GM18519 (cell line): ENCODE measurements at regions not wholly inside any gene's neighbourhood (a gene's known extent, or its start where the extent isn't known, plus 50 kb on each side); places are given as distances from the start of the nearest gene placed in this dataset.

ENCODE experiments used
- ATAC-seq: cut with Tn5 transposase; IDR thresholded peaks from one replicate; pipeline ENCODE4 v1.9.1; 2021; ENCODE audit warnings: mild to moderate bottlenecking, moderate library complexity; ENCODE audit not compliant: unreplicated experiment, low FRiP score

- peak; percentile 70 for ATAC-seq
Measured at GRCh38 chr12:66066137-66066928, 64.2 kb downstream of the LLPH start.

GRCh38 chr12:66065641-66066136 is 64.9 kb downstream of the LLPH start:
- no peak for ATAC-seq

GRCh38 chr12:66065150-66065549 is 65.4 kb downstream of the LLPH start:
- no peak for ATAC-seq

- ATAC-seq, result no peak
Measured at GRCh38 chr12:66063916-66064315, 66.6 kb downstream of the LLPH start.

GRCh38 chr12:66062290-66062625 is 68.3 kb downstream of the LLPH start:
- ATAC-seq, result no peak

GRCh38 chr12:66061557-66062289 is 68.8 kb downstream of the LLPH start:
- no peak for ATAC-seq

- ATAC-seq, result no peak
Measured at GRCh38 chr12:66061076-66061475, 69.5 kb downstream of the LLPH start.

GRCh38 chr12:66060163-66060907 is 70.2 kb downstream of the LLPH start:
- ATAC-seq, result no peak

GRCh38 chr12:66059666-66060065 is 70.9 kb downstream of the LLPH start:
- ATAC-seq, result no peak

GRCh38 chr12:66058554-66058953 is 72.0 kb downstream of the LLPH start:
- no peak for ATAC-seq

GRCh38 chr12:66055837-66056319 is 74.7 kb downstream of the LLPH start:
- ATAC-seq, result peak; percentile 51

- ATAC-seq, result peak; percentile 39
Measured at GRCh38 chr12:66052988-66053615, 77.4 kb downstream of the LLPH start.

- ATAC-seq, result no peak
Measured at GRCh38 chr12:66051361-66051760, 79.2 kb downstream of the LLPH start.

- no peak for ATAC-seq
Measured at GRCh38 chr12:66050610-66051009, 79.9 kb downstream of the LLPH start.

- no peak for ATAC-seq
Measured at GRCh38 chr12:66050283-66050576, 80.3 kb downstream of the LLPH start.

- ATAC-seq, result no peak
Measured at GRCh38 chr12:66049538-66050282, 80.8 kb downstream of the LLPH start.

- no peak for ATAC-seq
Measured at GRCh38 chr12:66048835-66049537, 81.6 kb downstream of the LLPH start.

- no peak for ATAC-seq
Measured at GRCh38 chr12:66048218-66048834, 82.2 kb downstream of the LLPH start.

GRCh38 chr12:66047411-66048021 is 83.0 kb downstream of the LLPH start:
- peak; percentile 81 for ATAC-seq
